ENCODE measurements at regions not wholly inside any gene's neighbourhood (a gene's known extent, or its start where the extent isn't known, plus 50 kb on each side); places are given as distances from the start of the nearest gene placed in this dataset.

- ATAC-seq: no peak
- DNase-seq (ENCODE audit: low spot score in 2 of 2): no peak
- Mint-ChIP-seq H3K36me3 (no peaks in the 10 kb centered on the region), H3K27ac (no peak overlapping the region), H3K4me3 (no peak overlapping the region), H3K4me1 (no peaks in the 10 kb centered on the region), H3K9me3 (no peaks in the 10 kb centered on the region)
These were observed 145.4 kb downstream of the QDPR start for GRCh38 chr4:17366496-17366895.

DNA sequence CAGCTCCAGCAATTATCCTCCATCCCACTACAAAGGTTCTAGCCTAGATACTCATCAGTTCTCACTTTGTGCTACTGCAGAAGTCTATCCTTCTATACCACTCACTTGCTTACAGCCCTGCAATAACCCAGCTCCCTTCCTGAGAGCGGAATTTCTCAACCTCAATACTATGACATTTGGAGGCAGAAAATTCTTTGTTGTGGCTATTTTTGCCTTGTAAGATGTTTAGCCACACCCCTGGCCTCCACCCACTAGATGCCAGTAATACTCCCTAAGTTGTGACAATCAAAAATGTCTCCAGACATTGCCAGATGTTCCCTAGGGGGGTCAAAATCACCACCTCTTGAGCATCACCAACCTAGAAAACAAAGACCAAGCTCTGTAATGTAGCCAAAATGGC, 149.5 kb downstream of the QDPR start:
- DNase-seq (ENCODE audit: low spot score in 2 of 2) (no peak), ATAC-seq (no peak)
- no peaks in the 10 kb centered on the region for H3K4me1 Mint-ChIP-seq
- no peak overlapping the region for H3K27ac Mint-ChIP-seq
- H3K9me3 Mint-ChIP-seq: no peaks in the 10 kb centered on the region
- no peaks in the 10 kb centered on the region for H3K36me3 Mint-ChIP-seq
- no peak overlapping the region for H3K4me3 Mint-ChIP-seq

- DNase-seq (ENCODE audit: low spot score in 2 of 2): no peak
- H3K27ac Mint-ChIP-seq: no peak overlapping the region
- ATAC-seq: no peak
- H3K4me1 Mint-ChIP-seq: no peaks in the 10 kb centered on the region
- no peaks in the 10 kb centered on the region for H3K36me3 Mint-ChIP-seq
- H3K9me3 Mint-ChIP-seq: no peaks in the 10 kb centered on the region
- no peak overlapping the region for H3K4me3 Mint-ChIP-seq
These were observed 153.6 kb downstream of the QDPR start for GRCh38 chr4:17358241-17358640.

GRCh38 chr4:17356926-17357325, 155.0 kb downstream of the QDPR start:
- no peak for ATAC-seq
- no peak overlapping the region for H3K27ac Mint-ChIP-seq
- no peaks in the 10 kb centered on the region for H3K36me3 Mint-ChIP-seq
- DNase-seq (ENCODE audit: low spot score in 2 of 2): no peak
- no peaks in the 10 kb centered on the region for H3K4me1 Mint-ChIP-seq
- no peaks in the 10 kb centered on the region for H3K9me3 Mint-ChIP-seq
- H3K4me3 Mint-ChIP-seq: no peak overlapping the region

- H3K4me3 Mint-ChIP-seq: no peak overlapping the region
- no peaks in the 10 kb centered on the region for H3K9me3 Mint-ChIP-seq
- no peak overlapping the region for H3K27ac Mint-ChIP-seq
- H3K36me3 Mint-ChIP-seq: no peaks in the 10 kb centered on the region
- no peaks in the 10 kb centered on the region for H3K4me1 Mint-ChIP-seq
- DNase-seq (ENCODE audit: low spot score in 2 of 2) (no peak), ATAC-seq (no peak)
These were observed 159.5 kb downstream of the QDPR start for GRCh38 chr4:17352357-17352756.

- no peak for DNase-seq (ENCODE audit: low spot score in 2 of 2)
- Mint-ChIP-seq H3K4me1 (no peaks in the 10 kb centered on the region), H3K27ac (no peak overlapping the region), H3K9me3 (no peaks in the 10 kb centered on the region), H3K4me3 (no peak overlapping the region), H3K36me3 (no peaks in the 10 kb centered on the region)
- peak; percentile 36 for ATAC-seq
These were observed 164.4 kb downstream of the QDPR start for GRCh38 chr4:17347445-17347844.

DNA sequence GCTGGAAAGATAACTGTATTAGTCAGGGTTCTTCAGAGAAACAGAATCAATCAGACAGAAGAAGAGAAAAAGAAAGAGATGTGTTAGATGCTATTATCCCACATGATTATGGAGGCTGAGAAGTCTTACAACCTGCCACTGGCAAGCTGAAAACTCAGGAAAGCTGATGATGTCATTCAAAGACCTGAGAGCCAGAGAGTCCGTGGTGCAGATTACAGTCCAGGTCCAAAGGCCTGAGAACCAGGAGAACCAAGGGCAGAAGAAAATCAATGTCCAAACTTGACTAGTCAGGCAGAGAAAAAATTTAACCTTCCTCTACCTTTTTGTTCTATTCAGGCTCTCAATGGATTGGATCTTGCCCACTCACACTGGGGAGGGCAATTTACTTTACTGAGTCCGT, 172.5 kb downstream of the QDPR start:
- DNase-seq (ENCODE audit: low spot score in 2 of 2) (no peak), ATAC-seq (no peak)
- Mint-ChIP-seq H3K9me3 (no peaks in the 10 kb centered on the region), H3K36me3 (no peaks in the 10 kb centered on the region), H3K4me3 (no peak overlapping the region), H3K27ac (no peak overlapping the region), H3K4me1 (peaks cover 24% of the 10 kb centered on the region)

DNA sequence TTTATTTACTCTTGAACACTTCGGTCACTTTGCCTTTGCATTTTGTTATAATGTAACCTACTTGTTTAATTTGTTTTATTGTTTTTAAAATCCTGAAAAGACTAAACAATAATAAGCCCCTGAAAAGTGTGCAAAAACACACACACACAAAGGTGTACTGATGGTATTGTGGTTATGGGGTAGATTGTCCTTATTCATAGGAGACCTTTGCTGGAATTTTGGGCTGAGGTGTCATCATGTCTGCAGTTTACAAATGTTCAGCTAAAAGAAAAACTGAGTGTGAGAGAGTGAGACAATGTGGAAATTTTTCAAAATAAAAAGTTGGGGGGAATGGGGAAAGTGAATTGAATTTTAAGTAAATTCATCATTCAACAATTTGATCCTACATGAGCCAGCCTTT, 174.9 kb downstream of the QDPR start:
- peaks cover 24% of the 10 kb centered on the region for H3K4me1 Mint-ChIP-seq
- ATAC-seq: no peak
- peak overlapping the region; percentile 27 for H3K4me3 Mint-ChIP-seq
- H3K9me3 Mint-ChIP-seq: no peaks in the 10 kb centered on the region
- H3K27ac Mint-ChIP-seq: peak overlapping the region; percentile 36
- H3K36me3 Mint-ChIP-seq: no peaks in the 10 kb centered on the region
- no peak for DNase-seq (ENCODE audit: low spot score in 2 of 2)

DNA sequence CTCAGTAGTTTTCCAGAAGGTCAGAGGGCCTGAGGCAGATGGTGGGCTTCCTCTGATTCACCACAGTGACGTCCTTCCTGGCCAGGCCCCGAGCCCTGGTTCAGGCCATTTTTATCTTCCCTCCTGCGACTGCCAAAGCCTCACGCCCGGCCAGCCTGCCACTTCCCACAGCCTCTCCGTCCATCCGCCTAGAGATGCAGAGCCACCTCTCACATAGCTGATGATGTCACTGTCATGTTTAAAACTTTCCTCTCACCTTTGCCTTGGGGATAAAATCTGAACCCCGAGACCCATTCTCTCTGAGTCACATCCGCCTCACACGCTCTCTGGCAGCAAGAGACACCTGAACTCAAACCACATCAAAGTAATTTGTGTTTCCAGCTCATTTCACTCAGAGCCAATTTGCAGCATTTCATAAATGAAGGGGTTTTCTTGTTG, 175.3 kb downstream of the QDPR start:
- H3K36me3 Mint-ChIP-seq: no peaks in the 10 kb centered on the region
- H3K4me1 Mint-ChIP-seq: peaks cover 24% of the 10 kb centered on the region
- peak overlapping the region; percentile 27 for H3K4me3 Mint-ChIP-seq
- DNase-seq (ENCODE audit: low spot score in 2 of 2) (peak; percentile 18 to 73), ATAC-seq (peak; percentile 95)
- peak overlapping the region; percentile 36 for H3K27ac Mint-ChIP-seq
- no peaks in the 10 kb centered on the region for H3K9me3 Mint-ChIP-seq

DNA sequence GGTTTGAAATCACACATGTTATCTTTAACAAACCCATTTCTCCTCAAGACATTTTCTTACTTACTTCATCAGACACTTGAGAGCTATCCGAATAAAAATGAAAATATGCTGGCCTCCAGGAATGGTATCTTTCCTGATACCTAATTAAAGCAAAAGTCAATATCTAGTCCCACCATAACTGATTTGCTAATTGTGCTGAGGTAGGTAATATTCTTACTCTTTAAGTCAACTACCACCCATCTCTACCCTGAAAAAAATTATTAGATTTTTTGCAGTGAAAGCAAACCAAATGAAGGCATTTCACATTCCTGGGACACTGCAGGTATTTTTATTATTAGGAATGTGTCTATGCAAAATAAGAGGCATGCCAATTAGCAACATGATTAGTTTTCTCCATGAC, 175.8 kb downstream of the QDPR start:
- ATAC-seq: no peak
- Mint-ChIP-seq H3K9me3 (no peaks in the 10 kb centered on the region), H3K36me3 (no peaks in the 10 kb centered on the region), H3K4me1 (peaks cover 24% of the 10 kb centered on the region), H3K27ac (peak overlapping the region; percentile 38), H3K4me3 (peak overlapping the region; percentile 27)
- DNase-seq (ENCODE audit: low spot score in 2 of 2): no peak

GRCh38 chr4:17335371-17335770, 176.5 kb downstream of the QDPR start:
- H3K4me3 Mint-ChIP-seq: no peak overlapping the region
- ATAC-seq: peak; percentile 60
- no peaks in the 10 kb centered on the region for H3K9me3 Mint-ChIP-seq
- no peak for DNase-seq (ENCODE audit: low spot score in 2 of 2)
- no peaks in the 10 kb centered on the region for H3K36me3 Mint-ChIP-seq
- H3K27ac Mint-ChIP-seq: peak overlapping the region; percentile 38
- peaks cover 24% of the 10 kb centered on the region for H3K4me1 Mint-ChIP-seq

- Mint-ChIP-seq H3K27ac (no peak overlapping the region), H3K9me3 (no peaks in the 10 kb centered on the region), H3K4me3 (no peak overlapping the region), H3K4me1 (peaks cover 22% of the 10 kb centered on the region), H3K36me3 (no peaks in the 10 kb centered on the region)
- DNase-seq (ENCODE audit: low spot score in 2 of 2) (no peak), ATAC-seq (no peak)
These were observed 179.4 kb downstream of the QDPR start for GRCh38 chr4:17332478-17332877.

GRCh38 chr4:17329046-17329445, 182.8 kb downstream of the QDPR start:
- no peak for ATAC-seq
- no peaks in the 10 kb centered on the region for H3K36me3 Mint-ChIP-seq
- H3K9me3 Mint-ChIP-seq: no peaks in the 10 kb centered on the region
- peaks cover 7% of the 10 kb centered on the region for H3K4me1 Mint-ChIP-seq
- no peak overlapping the region for H3K27ac Mint-ChIP-seq
- no peak overlapping the region for H3K4me3 Mint-ChIP-seq
- DNase-seq (ENCODE audit: low spot score in 2 of 2): no peak

DNA sequence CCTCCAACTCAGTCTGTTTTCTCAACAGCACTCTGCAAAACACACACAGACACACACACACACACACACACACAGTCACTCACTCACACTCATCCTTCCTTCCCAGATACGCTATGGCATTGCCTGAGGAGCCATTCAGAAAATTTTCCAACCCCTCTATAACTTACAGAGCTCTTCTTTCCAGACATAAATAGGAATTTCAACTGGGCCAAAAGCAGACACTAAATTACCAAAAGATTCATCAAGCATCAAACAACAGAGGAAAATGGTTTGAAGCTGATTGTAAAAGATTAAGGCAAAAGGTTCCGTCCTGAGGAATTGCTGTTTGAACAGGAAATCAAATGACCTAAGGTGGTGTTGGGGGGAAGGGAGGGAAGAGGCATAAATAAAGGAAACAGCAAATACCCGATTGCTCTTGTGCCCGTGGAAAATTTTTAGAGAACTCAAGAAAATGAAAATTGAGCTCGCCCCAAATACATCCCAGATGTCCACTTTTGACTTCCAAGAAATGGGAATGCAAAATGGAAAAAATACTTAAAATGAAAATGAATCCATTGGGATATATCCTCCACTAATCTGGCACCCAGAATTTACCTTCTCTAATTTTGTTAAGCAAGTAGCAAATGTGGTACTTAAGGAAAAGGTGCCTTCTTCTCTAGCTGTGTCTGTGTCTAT, 183.6 kb downstream of the QDPR start:
- Mint-ChIP-seq H3K4me3 (no peak overlapping the region), H3K9me3 (no peaks in the 10 kb centered on the region), H3K4me1 (peaks cover 8% of the 10 kb centered on the region), H3K27ac (no peak overlapping the region), H3K36me3 (no peaks in the 10 kb centered on the region)
- DNase-seq (ENCODE audit: low spot score in 2 of 2) (no peak), ATAC-seq (no peak)

DNA sequence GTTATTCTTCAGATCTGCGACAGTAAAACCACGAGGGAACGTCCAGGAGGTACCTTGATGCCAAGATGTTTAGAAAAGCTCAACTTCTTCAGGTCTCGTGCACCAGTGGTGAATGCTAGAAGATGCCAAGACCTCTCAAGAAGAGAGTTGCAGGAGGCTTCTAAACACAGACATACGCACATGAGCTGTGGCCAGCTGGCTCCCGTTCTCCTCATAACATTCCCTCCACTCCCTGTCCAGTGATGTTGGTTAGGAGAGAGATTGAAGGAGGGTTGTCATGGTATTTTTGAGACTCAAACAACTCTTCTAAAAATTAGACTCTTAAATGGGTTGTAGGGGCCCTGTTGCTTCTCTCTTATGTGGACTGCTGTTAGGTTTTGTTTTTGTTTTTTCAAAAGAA, 184.3 kb downstream of the QDPR start:
- H3K9me3 Mint-ChIP-seq: no peaks in the 10 kb centered on the region
- H3K27ac Mint-ChIP-seq: no peak overlapping the region
- DNase-seq (ENCODE audit: low spot score in 2 of 2) (no peak), ATAC-seq (no peak)
- no peak overlapping the region for H3K4me3 Mint-ChIP-seq
- peaks cover 8% of the 10 kb centered on the region for H3K4me1 Mint-ChIP-seq
- H3K36me3 Mint-ChIP-seq: no peaks in the 10 kb centered on the region

- no peak for DNase-seq (ENCODE audit: low spot score in 2 of 2)
- peaks cover 8% of the 10 kb centered on the region for H3K4me1 Mint-ChIP-seq
- H3K27ac Mint-ChIP-seq: no peak overlapping the region
- no peaks in the 10 kb centered on the region for H3K36me3 Mint-ChIP-seq
- ATAC-seq: no peak
- no peak overlapping the region for H3K4me3 Mint-ChIP-seq
- H3K9me3 Mint-ChIP-seq: no peaks in the 10 kb centered on the region
These were observed 185.1 kb downstream of the QDPR start for GRCh38 chr4:17326756-17327155.

- H3K36me3 Mint-ChIP-seq: no peaks in the 10 kb centered on the region
- no peak for DNase-seq (ENCODE audit: low spot score in 2 of 2)
- peaks cover 8% of the 10 kb centered on the region for H3K4me1 Mint-ChIP-seq
- no peak overlapping the region for H3K4me3 Mint-ChIP-seq
- H3K9me3 Mint-ChIP-seq: no peaks in the 10 kb centered on the region
- no peak overlapping the region for H3K27ac Mint-ChIP-seq
- ATAC-seq: no peak
These were observed 186.8 kb downstream of the QDPR start for GRCh38 chr4:17325098-17325497.

Measured in stimulated activated effector memory CD8-positive, alpha-beta T cell treated with anti-CD3 and anti-CD28 coated beads, Interleukin-12 subunit alpha, Interleukin-12 subunit beta, amount 100 ng/mL, for 72 hours (primary cell).